HG03571 (cell line): ENCODE measurements at regions not wholly inside any gene's neighbourhood (a gene's known extent, or its start where the extent isn't known, plus 50 kb on each side); places are given as distances from the start of the nearest gene placed in this dataset.

ENCODE experiments used
- ATAC-seq: cut with Tn5 transposase; IDR thresholded peaks from one replicate; pipeline ENCODE4 v1.9.1; 2021; ENCODE audit not compliant: unreplicated experiment

DNA sequence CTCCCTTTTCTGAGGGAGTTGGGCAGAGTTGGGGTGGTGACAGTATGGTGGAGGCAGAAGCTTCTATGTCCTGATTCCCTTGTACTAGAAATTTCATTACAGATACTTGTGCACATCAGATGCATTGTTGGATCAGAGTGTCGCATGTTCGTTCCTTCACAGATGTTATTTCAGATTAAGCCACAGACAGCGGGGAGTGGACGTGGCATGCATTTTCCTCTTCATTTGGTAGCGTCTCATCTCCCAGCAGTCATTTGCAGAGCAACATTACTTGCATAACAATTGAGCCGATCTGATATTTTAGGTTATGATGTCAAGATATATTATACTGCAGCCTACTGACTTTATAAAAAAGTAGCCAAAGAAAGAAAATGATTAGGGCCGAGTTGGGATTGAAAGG lies 261.6 kb upstream of the SASH1 start:
- ATAC-seq: no peak

DNA sequence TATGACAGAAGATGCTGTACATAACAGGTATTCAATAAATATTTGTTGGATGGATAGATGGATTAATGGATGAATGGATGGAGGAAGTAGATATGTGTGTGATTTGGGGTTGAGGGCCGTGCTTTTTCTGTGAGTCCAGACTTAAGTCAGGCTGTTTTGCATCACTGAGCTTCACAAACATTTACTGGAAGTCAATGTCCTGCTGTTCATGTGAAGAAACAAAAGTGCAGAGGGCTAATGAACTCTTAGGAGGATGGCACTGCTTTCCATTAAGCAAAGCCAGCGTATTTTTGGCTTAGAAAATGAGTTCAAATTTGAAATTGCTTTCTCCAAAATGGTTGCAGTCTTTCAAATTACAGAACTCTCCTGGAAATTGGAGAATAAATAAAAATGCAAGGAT lies 260.6 kb upstream of the SASH1 start:
- ATAC-seq: no peak

DNA sequence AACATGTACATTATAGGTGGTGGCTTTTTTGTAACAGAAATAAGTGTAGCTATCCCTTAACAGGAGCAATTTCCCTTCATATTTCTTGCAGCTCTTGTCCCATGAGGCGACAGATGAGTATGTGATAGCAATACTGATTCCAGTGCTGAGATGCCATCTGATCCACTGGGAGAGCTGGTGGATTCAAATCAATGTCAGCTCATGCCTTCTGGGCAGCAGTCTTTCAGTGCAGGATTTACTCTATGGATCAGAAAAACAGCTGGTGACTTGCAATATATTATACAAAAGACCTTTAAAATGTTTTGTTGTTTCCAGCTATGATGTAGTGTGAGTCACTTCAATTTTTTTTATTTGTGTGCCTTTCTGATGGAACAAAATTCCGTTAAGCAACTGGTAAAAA lies 259.9 kb upstream of the SASH1 start:
- no peak for ATAC-seq

DNA sequence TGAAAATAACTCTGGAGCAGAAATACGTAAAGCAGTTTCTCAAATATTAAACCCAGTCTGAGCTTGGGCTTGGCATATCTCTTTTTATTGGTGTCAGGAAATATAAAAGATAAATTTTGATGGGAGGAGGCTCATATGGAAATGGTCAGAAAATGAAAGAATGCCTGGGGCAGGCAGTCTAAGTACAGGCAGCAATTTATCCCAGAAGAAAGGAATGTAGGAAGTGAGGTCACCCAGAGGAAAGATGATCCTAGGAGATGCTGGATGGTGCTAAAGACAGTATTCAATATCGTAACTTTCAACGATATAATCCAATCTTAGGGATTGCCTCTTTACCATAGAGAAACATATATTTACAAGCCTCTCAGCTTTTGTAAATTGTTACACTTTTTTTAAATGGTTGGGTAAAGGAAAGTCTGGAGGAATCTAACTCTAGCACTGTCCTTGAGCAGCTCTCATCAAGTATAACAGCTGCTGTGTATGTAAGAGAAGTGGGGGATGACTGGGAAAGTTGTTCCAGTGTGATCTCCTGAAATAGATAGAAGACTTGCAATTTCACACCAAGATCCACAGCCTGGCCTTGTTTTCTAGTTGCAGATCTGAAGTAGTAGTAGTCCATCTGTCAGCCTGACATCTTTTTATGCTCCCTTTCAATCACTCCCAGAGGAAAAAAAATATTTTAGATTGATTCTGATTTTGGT lies 256.9 kb upstream of the SASH1 start:
- ATAC-seq: no peak

DNA sequence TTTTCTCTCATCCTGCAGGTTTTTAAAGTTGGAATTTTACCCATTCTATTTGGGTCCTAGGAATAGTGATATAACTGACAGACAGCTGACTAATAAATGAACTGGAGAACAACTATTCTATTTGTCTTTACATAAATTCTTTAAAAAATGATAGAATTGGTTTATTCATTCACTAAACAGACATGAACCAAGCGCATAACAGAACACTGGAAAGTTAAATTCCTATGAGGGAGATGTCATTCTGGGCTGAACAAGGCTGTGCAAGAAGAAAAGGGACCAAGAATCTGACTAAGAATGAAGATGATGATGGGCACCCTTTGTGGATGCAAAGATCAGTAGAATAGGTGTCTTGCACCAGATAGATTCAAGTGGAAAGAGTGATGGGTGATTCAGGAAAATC lies 256.3 kb upstream of the SASH1 start:
- ATAC-seq: no peak

DNA sequence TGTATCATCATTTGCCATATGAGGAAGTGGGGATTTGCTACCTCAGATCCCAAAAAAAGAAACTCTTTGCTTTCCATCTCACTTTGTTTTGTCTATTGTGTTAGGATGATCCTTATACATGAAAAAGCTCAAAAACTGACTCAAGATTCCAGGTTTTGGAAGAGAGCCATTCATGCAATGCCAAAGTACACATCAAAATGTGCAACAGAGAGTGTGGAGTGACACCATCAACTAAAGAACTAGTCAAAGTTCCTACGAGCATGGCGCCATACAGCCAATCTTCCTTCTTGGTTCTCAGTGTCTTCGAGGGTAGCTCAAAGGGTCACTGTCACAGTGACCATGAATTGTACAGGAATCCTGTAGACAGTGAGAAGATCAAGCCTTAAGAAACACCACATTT lies 255.8 kb upstream of the SASH1 start:
- ATAC-seq: no peak

DNA sequence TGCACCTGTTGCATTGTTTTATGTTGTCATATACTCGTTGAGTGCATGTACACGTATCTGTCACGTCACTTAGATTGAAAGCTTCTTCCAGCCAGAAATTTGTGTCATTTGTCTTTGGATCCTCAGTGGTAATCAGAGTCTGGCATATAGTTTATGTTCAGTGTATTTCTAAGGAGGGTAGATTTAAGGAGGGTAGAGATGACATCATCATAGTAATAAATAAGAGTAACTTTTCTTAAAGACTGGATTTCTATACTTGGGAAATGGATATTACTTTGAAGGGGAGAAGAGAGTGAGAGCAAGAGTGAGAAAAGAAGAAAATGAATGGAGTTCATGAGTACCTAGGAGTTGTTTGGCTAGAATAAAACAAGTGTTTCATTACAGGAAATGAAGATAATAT lies 255.0 kb upstream of the SASH1 start:
- ATAC-seq: no peak

DNA sequence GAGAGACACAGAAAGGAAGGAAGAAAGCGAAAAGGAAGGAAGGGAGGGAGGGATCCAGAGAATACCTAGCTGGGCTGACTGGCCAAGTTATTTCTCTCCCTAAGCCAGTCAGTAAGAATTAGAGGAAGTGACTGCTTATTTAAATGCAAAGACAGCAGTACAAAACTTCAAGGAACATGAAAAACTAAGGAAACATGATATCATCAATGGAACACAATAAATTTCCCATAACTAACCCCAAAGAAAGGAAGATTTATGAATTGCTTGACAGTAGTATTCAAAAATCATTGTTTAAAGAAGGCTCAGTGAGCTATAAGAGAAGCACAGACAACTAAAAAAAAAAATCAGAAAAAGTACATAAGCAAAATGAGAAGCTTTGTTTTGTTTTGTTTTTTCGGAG lies 252.3 kb upstream of the SASH1 start:
- ATAC-seq: no peak

DNA sequence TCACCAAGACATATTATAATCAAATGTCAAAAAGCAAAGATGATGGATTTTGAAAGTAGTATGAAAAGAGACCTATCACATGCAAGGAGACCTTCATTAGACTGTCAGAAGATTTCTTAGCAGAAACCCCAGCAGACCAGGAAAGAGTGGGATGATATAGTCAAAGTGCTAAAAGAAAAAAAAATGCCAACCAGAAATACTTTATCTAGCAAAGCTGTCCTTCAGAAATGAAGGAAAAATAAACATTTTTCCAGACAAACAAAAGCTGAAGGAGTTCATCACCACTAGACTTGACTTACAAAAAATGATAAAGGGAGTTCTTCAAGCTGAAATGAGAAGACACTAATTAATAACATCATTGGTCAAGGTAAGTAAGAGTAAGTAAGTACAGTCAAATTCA lies 251.2 kb upstream of the SASH1 start:
- ATAC-seq: no peak

DNA sequence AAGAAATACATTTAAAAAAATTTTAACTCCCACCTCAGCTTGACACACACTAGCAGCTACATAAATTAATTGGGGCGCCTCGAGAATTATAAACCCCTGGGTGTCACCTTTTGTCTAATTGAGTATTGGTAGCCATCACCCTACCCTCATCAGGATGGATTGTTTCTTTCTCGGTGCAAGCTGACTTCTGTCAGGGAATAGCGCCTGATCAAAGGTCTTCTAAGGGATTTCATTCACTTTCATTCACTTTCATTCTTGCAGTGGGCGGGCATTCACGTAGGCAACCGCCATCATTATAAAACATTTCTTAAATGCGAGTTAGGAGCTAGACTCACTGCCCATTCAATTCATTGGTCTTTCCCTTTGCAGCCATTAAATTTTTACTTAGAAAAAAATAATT lies 239.2 kb upstream of the SASH1 start:
- ATAC-seq: no peak

DNA sequence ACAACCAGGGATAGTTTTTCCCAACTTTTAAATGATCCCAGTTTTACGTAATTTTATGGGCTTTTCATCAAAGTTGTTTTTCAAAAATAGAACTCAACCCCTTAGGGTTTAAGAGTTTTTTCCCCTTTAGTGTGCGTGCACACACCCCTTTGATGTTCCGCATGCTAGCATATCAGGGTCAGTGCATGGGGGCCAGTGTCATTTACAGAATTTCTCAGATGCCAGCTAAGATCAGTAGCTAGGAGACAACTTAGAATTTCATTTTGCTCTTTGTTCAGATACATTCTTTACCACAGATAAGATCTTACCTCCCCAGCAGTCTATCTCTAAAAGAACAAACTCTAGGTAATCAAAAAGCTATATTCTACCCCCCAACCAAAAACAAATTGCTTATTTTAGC lies 238.5 kb upstream of the SASH1 start:
- no peak for ATAC-seq

DNA sequence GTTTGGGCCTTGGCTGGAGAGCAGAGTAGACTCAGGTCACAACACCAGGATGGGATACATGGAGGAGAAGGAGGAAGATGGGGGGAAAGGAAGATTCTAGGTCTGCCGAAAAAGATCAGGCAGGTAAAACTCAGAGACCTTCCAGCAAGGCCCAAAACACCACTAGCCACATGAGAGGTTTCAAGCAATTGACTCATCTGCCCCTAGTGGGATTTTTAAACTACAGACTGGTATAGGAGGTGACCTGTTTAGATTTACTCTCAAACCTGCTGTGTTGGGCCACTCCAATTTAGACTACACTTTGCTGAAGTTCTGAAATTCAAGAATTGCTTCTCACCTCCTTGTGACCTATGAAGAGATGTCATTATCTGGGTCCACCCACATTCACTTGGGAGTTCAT lies 236.9 kb upstream of the SASH1 start:
- no peak for ATAC-seq

DNA sequence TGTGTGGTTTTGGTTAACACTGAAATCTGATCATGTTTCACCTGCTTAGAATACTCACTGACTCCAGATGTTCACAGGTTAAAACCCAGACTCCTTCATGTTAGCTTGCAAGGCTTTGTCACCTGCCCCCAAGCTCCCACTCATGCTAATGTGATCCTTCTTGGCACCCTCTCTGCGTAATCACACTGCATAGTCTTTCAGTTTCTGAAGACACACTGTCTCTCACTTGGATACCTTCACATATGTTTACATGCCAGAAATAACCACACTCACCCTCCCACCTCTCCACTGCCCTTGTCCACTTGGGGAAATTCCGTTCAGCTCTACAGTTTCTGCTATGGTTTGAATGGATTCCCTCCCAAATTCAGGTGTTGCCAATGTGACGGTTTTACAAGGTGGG lies 234.7 kb upstream of the SASH1 start:
- ATAC-seq: no peak

DNA sequence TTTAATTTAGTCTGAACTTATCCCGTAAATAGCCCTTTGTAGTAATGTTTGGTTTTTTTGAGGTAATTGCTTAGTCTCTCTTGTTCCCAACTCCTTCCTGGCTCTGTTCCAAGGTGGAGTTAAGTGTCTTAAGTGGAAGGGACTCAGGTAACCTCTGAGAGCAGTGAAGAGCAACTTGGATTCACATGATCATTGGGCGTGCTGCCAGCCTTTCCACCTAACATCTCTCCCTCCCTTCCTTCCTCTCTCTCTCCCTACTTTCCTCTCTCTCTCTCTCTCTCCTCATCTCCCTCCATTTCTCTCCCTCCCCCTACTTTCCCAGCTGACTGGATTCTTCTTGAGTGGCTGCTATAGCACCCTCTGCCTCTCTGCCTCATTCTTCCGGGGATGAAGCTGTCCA lies 232.9 kb upstream of the SASH1 start:
- ATAC-seq: no peak

DNA sequence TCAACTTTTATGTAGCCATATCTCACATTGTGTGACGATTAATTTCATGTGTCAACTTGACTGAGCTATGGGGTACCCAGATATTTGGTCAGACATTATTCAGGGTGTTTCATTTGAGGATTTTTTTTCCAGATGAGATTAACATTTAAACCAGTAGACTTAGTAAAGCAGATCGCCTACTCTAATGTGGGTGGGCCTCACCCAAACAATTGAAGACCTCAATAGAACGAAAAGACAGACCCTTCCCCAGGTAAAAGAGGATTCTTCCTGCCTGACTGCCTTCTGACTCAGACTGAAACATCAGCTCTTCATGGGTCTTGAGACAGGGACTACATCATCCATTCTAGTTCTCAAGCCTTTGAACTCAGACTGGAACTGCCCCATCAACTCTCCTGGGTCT lies 231.7 kb upstream of the SASH1 start:
- no peak for ATAC-seq

DNA sequence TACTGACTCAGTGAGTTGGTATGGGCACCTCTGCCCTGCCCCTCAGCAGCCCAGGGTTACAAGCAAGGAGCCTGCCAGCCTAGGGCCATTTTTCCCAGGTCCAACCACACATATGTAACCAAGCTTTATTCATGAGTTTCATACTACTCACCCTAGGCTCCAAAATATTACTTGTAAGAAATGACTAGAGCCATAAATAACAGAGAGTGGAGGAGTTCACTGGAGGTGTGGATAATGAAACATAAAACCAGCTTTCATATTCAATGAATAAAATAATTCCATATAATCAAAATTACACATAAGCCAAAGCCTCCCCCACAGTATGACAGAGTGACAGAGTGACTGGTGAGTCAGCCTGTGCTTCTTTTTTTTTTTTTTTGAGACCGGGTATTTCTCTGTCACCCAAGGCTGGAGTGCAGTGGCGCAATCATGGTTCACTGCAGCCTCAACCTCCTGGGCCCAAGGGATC lies 229.8 kb upstream of the SASH1 start:
- no peak for ATAC-seq

DNA sequence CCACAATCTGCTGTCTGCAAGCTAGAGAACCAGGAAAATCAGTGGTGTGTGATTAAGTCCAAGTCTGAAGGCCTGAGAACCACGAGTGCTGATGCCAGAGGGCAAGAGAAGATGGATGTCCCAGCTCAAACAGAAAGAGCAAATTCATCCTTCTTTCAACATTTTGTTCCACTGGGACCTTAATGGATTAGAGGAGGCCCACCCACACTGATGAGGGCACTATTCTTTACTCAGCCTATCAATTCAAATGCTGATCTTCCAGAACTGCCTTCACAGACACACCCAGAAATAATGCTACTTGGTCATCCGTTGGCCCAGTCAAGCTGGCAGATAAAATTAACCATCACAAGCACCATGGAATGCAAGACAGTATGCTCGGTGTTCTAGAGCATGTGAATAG lies 226.6 kb upstream of the SASH1 start:
- no peak for ATAC-seq

DNA sequence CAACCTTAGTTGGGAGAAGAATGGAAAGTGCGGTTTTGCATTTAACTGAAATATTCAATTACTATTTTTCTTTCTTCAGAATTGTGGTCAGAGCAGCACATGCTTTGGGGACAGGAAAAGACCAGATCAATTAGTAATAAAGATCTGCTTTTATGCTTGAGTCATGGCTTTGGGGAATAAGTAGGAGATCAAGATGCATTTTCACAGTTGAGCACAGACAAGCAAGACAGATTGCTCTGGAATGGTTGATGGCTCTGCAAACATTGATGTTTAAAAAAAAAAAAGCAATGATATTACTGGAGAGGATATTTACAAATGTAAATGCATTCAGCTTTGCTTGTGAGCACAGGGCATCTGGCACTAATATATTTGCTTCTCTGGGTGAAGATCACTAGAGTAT lies 224.4 kb upstream of the SASH1 start:
- no peak for ATAC-seq

DNA sequence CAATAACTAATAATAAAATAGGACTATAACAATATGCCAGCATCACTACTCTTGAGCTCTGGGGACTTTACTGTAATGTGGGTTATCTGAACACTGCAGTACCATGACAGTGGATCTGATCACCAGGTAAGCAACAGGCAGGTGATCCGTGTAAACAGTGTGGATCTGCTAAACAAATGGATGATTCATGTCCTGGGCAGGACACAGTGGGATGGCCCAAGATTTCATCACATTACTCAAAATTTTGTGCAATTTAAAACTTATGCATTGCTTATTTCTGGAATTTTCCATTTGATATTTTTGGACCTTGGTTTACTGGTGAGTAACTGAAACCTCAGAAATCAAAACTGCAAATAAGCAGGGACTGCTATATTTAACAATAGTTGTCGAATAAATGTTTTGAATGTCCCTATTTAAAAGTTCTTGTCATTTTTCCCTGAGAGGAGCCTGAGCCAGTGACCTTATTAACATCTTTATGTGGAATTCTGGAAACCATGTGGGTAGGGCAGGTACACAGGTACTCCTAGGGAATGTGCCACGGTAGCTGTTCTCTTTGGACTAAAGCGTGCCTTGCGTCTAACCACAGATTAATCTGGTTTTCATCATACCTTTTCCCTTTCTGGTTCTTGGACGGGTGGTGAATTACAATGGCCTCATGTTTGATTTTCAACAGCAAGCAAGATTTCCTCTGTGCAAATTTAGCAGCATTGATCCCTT lies 214.5 kb upstream of the SASH1 start:
- no peak for ATAC-seq

DNA sequence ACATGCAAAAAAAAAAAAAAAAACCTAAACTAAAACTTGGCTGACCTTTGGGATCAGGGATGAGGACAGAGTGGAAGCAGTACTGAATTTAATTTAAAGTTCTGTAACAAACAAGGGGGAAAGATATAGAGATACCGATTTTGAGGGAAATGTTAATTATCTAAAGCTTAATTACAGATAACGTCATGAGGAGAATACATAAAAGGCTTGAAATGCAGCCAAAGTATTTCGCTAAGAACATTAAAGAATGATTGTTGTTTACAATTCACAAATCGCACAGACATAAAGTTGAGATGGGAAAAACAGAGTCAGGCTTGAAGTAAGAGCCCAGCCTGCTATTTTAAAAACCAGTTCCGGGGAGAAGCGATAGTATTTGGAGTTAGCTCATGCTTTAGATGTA lies 208.0 kb upstream of the SASH1 start:
- ATAC-seq: no peak

DNA sequence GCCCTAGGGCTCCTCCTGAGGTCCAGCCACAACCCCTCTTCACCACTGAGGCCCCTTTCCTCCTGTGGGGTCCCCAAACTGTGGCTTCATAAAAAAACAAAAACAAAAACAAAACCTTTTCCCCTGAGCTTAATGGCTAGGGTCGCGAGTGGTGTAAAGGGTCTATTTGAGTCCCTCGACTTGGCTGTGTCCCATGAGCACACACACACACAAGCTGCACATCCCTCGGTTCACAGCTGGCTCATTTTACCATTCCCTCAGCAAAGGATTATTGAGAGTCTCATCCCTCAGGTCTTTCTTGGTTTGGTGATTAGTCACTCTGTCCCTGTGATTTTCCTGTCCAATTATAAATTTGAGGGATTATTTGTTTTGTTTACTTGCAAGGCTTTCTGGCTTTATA lies 206.1 kb upstream of the SASH1 start:
- no peak for ATAC-seq

DNA sequence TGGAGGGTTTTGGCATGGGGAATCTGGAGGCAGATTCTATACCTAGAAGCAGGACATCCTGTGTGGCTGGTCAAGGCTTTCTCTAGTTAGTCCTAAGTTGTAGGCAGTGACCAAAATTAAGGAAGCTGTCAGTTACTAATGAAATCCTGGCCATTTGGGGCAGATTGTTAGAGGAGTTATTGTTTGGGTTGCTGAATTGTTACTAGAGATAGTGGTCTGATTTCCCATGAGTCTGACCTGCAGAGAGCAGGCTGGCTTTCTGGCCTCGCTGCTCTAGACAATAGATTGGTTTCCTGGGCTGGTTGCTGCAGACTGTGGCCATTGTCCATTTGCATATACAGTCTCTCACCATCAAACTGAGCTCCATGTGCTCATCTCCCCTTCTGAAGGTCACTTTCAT lies 205.0 kb upstream of the SASH1 start:
- ATAC-seq: no peak

DNA sequence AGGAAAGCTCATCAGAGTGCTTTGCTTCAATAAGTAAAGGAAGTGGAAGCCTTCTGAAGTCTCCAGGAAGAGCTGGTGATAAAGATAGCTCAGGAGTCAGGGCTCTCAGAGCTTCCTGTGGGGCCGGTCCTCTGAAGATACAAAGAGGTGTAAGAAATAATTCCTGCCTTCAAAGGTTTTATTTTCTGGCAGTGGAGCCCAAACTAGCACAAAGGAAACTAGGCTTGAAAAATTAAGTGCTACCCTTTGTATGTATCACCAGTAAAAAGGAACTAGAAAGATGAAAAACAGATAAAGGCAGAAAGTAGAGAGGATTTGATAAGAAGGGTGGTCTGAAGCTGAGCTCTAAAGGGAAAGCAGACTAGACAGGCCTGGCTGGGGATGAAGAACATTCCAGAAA lies 204.1 kb upstream of the SASH1 start:
- no peak for ATAC-seq
